Keratinocyte (primary cell): ENCODE measurements at regions not wholly inside any gene's neighbourhood (a gene's known extent, or its start where the extent isn't known, plus 50 kb on each side); places are given as distances from the start of the nearest gene placed in this dataset.
A peak's percentile ranks its signal among the peaks of the same experiment; 100 is the strongest.

ENCODE experiments used
- EZH2 ChIP-seq: IDR thresholded peaks from one replicate; pipeline ENCODE4 v1.6.1; 2012; ENCODE audit warnings: inconsistent platforms, mild to moderate bottlenecking, low read length, moderate library complexity
- TF ChIP-seq, protein P1 (sequence below), 3 experiments: IDR thresholded peaks in 1 of 3; conservative IDR thresholded peaks in 1 of 3; optimal IDR thresholded peaks in 1 of 3; 2 replicates in 2 of 3; 3 replicates in 1 of 3; pipeline versions ENCODE3 to v1.5.1; 2011; ENCODE audit warnings: low read length in 3 of 3, mild to moderate bottlenecking in 3 of 3, moderate library complexity in 2 of 3, control low read depth in 1 of 3, inconsistent platforms in 1 of 3; ENCODE audit not compliant: insufficient read depth in 2 of 3; ENCODE audit errors: extremely low read depth in 1 of 3

DNA sequence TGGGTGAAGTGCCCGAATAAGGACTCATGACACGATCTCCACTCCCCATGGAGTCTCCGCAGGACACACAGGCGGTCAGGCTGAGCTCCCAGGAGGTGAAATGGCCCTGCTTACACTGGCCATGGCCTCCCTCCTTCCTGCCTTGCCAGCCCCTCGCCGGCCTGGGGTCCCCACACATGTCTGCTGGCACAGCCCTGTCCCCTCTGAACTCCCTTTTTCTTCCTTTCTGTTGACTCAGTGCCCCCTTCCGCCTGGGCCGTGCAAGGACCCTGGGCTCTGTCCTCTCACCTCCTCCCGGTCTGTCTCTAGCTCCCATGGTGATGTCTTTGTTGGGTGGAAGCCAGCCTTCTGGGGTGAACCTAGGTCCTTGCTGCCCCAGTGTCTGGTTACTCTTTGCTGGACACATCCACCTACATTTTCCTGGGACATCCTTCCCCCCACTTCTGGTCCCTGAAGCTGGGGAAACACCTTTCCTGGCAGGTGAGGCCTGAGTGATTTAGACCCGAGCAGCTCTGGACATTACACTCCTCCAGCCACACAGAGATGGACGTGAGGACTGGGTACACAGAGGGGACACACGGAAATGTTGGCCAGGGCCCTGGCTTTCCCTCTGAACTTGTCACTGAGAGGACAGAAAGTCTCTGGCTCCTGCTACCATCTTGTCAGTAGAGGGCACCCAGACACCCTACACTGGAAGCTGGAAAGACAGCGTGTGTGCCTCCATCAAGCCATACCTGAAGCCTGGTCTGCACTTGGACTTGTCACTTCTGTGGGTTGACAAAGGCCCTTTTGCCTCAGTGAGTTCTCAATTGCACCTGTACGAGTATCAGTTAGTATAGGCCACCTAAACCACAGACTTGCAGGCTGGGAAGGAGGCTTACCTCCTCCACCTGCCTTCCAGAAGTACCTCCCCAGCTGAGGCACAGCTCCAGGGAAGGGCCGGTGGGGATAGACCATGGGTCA lies 864.3 kb downstream of the TBC1D22A start:
- TF ChIP-seq, protein P1, sequence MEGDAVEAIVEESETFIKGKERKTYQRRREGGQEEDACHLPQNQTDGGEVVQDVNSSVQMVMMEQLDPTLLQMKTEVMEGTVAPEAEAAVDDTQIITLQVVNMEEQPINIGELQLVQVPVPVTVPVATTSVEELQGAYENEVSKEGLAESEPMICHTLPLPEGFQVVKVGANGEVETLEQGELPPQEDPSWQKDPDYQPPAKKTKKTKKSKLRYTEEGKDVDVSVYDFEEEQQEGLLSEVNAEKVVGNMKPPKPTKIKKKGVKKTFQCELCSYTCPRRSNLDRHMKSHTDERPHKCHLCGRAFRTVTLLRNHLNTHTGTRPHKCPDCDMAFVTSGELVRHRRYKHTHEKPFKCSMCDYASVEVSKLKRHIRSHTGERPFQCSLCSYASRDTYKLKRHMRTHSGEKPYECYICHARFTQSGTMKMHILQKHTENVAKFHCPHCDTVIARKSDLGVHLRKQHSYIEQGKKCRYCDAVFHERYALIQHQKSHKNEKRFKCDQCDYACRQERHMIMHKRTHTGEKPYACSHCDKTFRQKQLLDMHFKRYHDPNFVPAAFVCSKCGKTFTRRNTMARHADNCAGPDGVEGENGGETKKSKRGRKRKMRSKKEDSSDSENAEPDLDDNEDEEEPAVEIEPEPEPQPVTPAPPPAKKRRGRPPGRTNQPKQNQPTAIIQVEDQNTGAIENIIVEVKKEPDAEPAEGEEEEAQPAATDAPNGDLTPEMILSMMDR (optimal IDR thresholded peaks at IDR 0.05 in 1 of 3, IDR thresholded peaks at IDR 0.05 in 1 of 3, conservative IDR thresholded peaks at IDR 0.05 in 1 of 3; ENCODE audit: extremely low read depth in 1 of 3, insufficient read depth in 2 of 3, low read length in 3 of 3): peak; percentile 14 to 55 (median 18)
- no peak for TF ChIP-seq EZH2
